ENCODE measurements at regions not wholly inside any gene's neighbourhood (a gene's known extent, or its start where the extent isn't known, plus 50 kb on each side); places are given as distances from the start of the nearest gene placed in this dataset.

GRCh38 chr20:22791396-22791795 lies 207.0 kb upstream of the FOXA2 start:
- H3K9me1 ChIP-seq (ENCODE audit: control insufficient read depth, insufficient read depth, low read length) = no peaks in the 10 kb centered on the region
- no peak for ATAC-seq
- no peak for FAIRE-seq
- DNase-seq (ENCODE audit: extremely low read depth in 1 of 4, low spot score in 3 of 4) = no peak
- no peaks in the 10 kb centered on the region for H3K9me3 ChIP-seq (replicated peaks; ENCODE audit: control insufficient read depth, insufficient read depth, low read depth, low read length)
- H2AFZ ChIP-seq (ENCODE audit: low read depth, low read length) = no peak overlapping the region
- H3K27me3 ChIP-seq (ENCODE audit: control insufficient read depth in 2 of 2, insufficient read depth in 2 of 2, low read length in 2 of 2) = peaks cover 3 to 16% of the 10 kb centered on the region in 2 experiments; a peak in 4 of 5 replicates
- no peaks in the 10 kb centered on the region for H3K36me3 ChIP-seq (ENCODE audit: control insufficient read depth, insufficient read depth, low read length)
- no peaks in the 10 kb centered on the region for H4K20me1 ChIP-seq (replicated peaks; ENCODE audit: control insufficient read depth, insufficient read depth, low read length)
- no peaks in the 10 kb centered on the region for H3K4me1 ChIP-seq (replicated peaks in 1 of 2; ENCODE audit: control insufficient read depth in 2 of 2, insufficient read depth in 2 of 2, low read length in 2 of 2)
- no peak overlapping the region for H3K4me2 ChIP-seq (ENCODE audit: insufficient read depth, low read length)
- H3K27ac ChIP-seq (ENCODE audit: extremely low read depth, low read depth, low read length) = no peak overlapping the region
- no peak for TF ChIP-seq MEF2A (IDR thresholded peaks at IDR 0.05; ENCODE audit: control insufficient read depth, low read depth, low read length)
- no peak for TF ChIP-seq GTF2F1 (IDR thresholded peaks at IDR 0.05; ENCODE audit: low read depth, low read length)
- TF ChIP-seq ZNF785 (CRISPR knock-in tag; IDR thresholded peaks at IDR 0.05) = no peak
- TF ChIP-seq MEIS2 (IDR thresholded peaks at IDR 0.05; ENCODE audit: partially characterized antibody) = peak; percentile 56
- no peak for TF ChIP-seq ZNF316 (IDR thresholded peaks at IDR 0.05)
- no peak for TF ChIP-seq ZNF511 (CRISPR knock-in tag; IDR thresholded peaks at IDR 0.05)
- TF ChIP-seq PBX2 (CRISPR knock-in tag; IDR thresholded peaks at IDR 0.05; ENCODE audit: low read depth) = no peak
- TF ChIP-seq PBX2 (tag; conservative IDR thresholded peaks at IDR 0.05; ENCODE audit: low read depth) = peak; percentile 91
- TF ChIP-seq ZBTB43 (CRISPR knock-in tag; IDR thresholded peaks at IDR 0.05) = no peak
- TF ChIP-seq MLX (CRISPR knock-in tag; conservative IDR thresholded peaks at IDR 0.05) = no peak
- peak; percentile 50 for TF ChIP-seq FOSL1 (tag; conservative IDR thresholded peaks at IDR 0.05)
- no peak for TF ChIP-seq IFI16 (CRISPR knock-in tag; IDR thresholded peaks at IDR 0.05)
- 0 out of 2 replicates have a peak, but pooled peaks have one; percentile 16 for TF ChIP-seq ATF3 (IDR thresholded peaks at IDR 0.05)
- TF ChIP-seq ATF3 (CRISPR knock-in tag; conservative IDR thresholded peaks at IDR 0.05) = no peak
- BruUV-seq (replicated peaks) = no TSS peak
- intact Hi-C loops (cut with micrococcal nuclease) (no loop called here), in situ Hi-C loops (cut with MboI) (no loop called here)
- ChIA-PET CTCF (ENCODE audit: low intra/inter-chr PET ratio) (no interaction called here), POLR2A (no interaction called here)
- WGBS (ENCODE audit: insufficient coverage, low coverage, missing lambda C conversion rate) = 0% methylated on average over 3 of the region's 3 CpGs
- H3K9ac ChIP-seq (ENCODE audit: insufficient read depth in 1 of 2, low read depth in 2 of 2, low read length in 2 of 2) = no peak overlapping the region
- H3K79me2 ChIP-seq (ENCODE audit: control insufficient read depth, insufficient read depth, low read length) = no peaks in the 10 kb centered on the region
- no peak overlapping the region for H3K4me3 ChIP-seq

All from K562 (cell line).